ENCODE measurements at regions not wholly inside any gene's neighbourhood (a gene's known extent, or its start where the extent isn't known, plus 50 kb on each side); places are given as distances from the start of the nearest gene placed in this dataset.

- no peak for TF ChIP-seq ZBTB33 (IDR thresholded peaks at IDR 0.05; ENCODE audit: borderline replicate concordance, low read depth)
- TF ChIP-seq REST (IDR thresholded peaks at IDR 0.05; ENCODE audit: low read depth, low read length): no peak
Observed at GRCh38 chr1:230542681-230543080, 99.6 kb upstream of the COG2 start (continued).

GRCh38 chr1:230542054-230542453, 100.2 kb upstream of the COG2 start:
- Histone ChIP-seq H3K36me3 (replicated peaks in 1 of 2; ENCODE audit: control insufficient read depth in 1 of 2, insufficient read depth in 2 of 2, low read length in 1 of 2) (no peaks in the 10 kb centered on the region), H2AFZ (ENCODE audit: low read depth) (no peak overlapping the region), H3K27me3 (ENCODE audit: insufficient read depth) (no peaks in the 10 kb centered on the region), H3K9ac (no peak overlapping the region), H3K79me2 (ENCODE audit: insufficient read depth) (no peaks in the 10 kb centered on the region), H3K9me2 (no peaks in the 10 kb centered on the region), H3K9me3 (no peaks in the 10 kb centered on the region), H3K27ac (ENCODE audit: low read depth in 2 of 2, low read length in 1 of 2) (no peak overlapping the region), H3K4me2 (no peak overlapping the region), H4K20me1 (ENCODE audit: insufficient read depth) (no peaks in the 10 kb centered on the region), H3K4me1 (ENCODE audit: control insufficient read depth in 1 of 2, insufficient read depth in 2 of 2, low read depth in 1 of 2, low read length in 1 of 2) (no peaks in the 10 kb centered on the region), H3K4me3 (ENCODE audit: low read depth in 2 of 2, low read length in 1 of 2) (no peak overlapping the region), H3F3A (replicated peaks; ENCODE audit: insufficient read depth) (no peaks in the 10 kb centered on the region)
- no peak for TF ChIP-seq RAD21 (IDR thresholded peaks at IDR 0.05; ENCODE audit: low read length)
- no peak for DNase-seq
- POLR2A ChIA-PET: no interaction called here
- CTCF ChIA-PET: no interaction called here

- Histone ChIP-seq H3K9me3 (no peaks in the 10 kb centered on the region), H3K9me2 (no peaks in the 10 kb centered on the region), H2AFZ (ENCODE audit: low read depth) (no peak overlapping the region), H3K79me2 (ENCODE audit: insufficient read depth) (no peaks in the 10 kb centered on the region), H3K36me3 (replicated peaks in 1 of 2; ENCODE audit: control insufficient read depth in 1 of 2, insufficient read depth in 2 of 2, low read length in 1 of 2) (no peaks in the 10 kb centered on the region), H3K9ac (no peak overlapping the region), H3K27ac (ENCODE audit: low read depth in 2 of 2, low read length in 1 of 2) (no peak overlapping the region), H3F3A (replicated peaks; ENCODE audit: insufficient read depth) (no peaks in the 10 kb centered on the region), H3K4me1 (ENCODE audit: control insufficient read depth in 1 of 2, insufficient read depth in 2 of 2, low read depth in 1 of 2, low read length in 1 of 2) (peaks cover 0 to 3% of the 10 kb centered on the region in 2 experiments; a peak in 1 of 4 replicates), H4K20me1 (ENCODE audit: insufficient read depth) (no peaks in the 10 kb centered on the region), H3K27me3 (ENCODE audit: insufficient read depth) (no peaks in the 10 kb centered on the region), H3K4me3 (ENCODE audit: low read depth in 2 of 2, low read length in 1 of 2) (no peak overlapping the region), H3K4me2 (no peak overlapping the region)
- no peak for TF ChIP-seq RAD21 (IDR thresholded peaks at IDR 0.05; ENCODE audit: low read length)
- no peak for TF ChIP-seq PBX3 (IDR thresholded peaks at IDR 0.05)
- TF ChIP-seq CHD2 (IDR thresholded peaks at IDR 0.05; ENCODE audit: low read length, partially characterized antibody): no peak
- TF ChIP-seq USF1 (IDR thresholded peaks at IDR 0.05; ENCODE audit: borderline replicate concordance, low read depth): no peak
- no peak for TF ChIP-seq ZBTB33 (IDR thresholded peaks at IDR 0.05; ENCODE audit: borderline replicate concordance, low read depth)
- TF ChIP-seq EZH2phosphoT487 (IDR thresholded peaks at IDR 0.05; ENCODE audit: borderline replicate concordance, low read depth): no peak
- TF ChIP-seq USF2 (IDR thresholded peaks at IDR 0.05; ENCODE audit: borderline replicate concordance, low read depth, low read length): no peak
- DNase-seq: no peak
- 17% methylated on average over 2 of the region's 2 CpGs for WGBS (ENCODE audit: low lambda C conversion rate)
- ChIA-PET CTCF (no interaction called here), POLR2A (no interaction called here)
Observed at GRCh38 chr1:230541306-230541705, 101.0 kb upstream of the COG2 start.
